SJCRH30 (cell line): ENCODE measurements at regions not wholly inside any gene's neighbourhood (a gene's known extent, or its start where the extent isn't known, plus 50 kb on each side); places are given as distances from the start of the nearest gene placed in this dataset.

Source experiments
- DNase-seq, 2 experiments: peaks; one replicate each; pipeline ENCODE4 v3.0.0-alpha.2; 2015 to 2020
- H3K27ac ChIP-seq: fragments of 250-450 bp; sonication (Bioruptor Pico); 2 replicates; pipeline ENCODE4 v1.5.1; 2020; ENCODE audit warnings: mild to moderate bottlenecking, moderate library complexity
- H3K27me3 ChIP-seq: fragments of 250-450 bp; sonication (Bioruptor Pico); 2 replicates; pipeline ENCODE4 v1.5.1; 2020; ENCODE audit warnings: mild to moderate bottlenecking, moderate library complexity
- H3K36me3 ChIP-seq: fragments of 250-450 bp; sonication (Bioruptor Pico); 2 replicates; pipeline ENCODE4 v1.5.1; 2020; ENCODE audit warnings: mild to moderate bottlenecking, moderate library complexity
- H3K4me1 ChIP-seq: fragments of 250-450 bp; sonication (Bioruptor Pico); 2 replicates; pipeline ENCODE4 v1.5.1; 2020; ENCODE audit warnings: mild to moderate bottlenecking, moderate library complexity
- H3K4me3 ChIP-seq: fragments of 250-450 bp; sonication (Bioruptor Pico); 2 replicates; pipeline ENCODE4 v1.5.1; 2020; ENCODE audit warnings: mild to moderate bottlenecking, moderate library complexity
- H3K9me3 ChIP-seq: fragments of 250-450 bp; sonication (Bioruptor Pico); replicated peaks from 2 replicates; pipeline ENCODE4 v1.5.1; 2020; ENCODE audit warnings: mild to moderate bottlenecking, moderate library complexity

- Histone ChIP-seq H3K27ac (peak overlapping the region; percentile 24), H3K4me3 (peak overlapping the region; percentile 49), H3K36me3 (no peaks in the 10 kb centered on the region), H3K27me3 (no peaks in the 10 kb centered on the region), H3K9me3 (no peaks in the 10 kb centered on the region), H3K4me1 (peaks cover 10% of the 10 kb centered on the region; the same call in 1 of the 2 replicates)
- DNase-seq = peak; percentile 66 to 73
These were observed 53.7 kb upstream of the FABP6 start for GRCh38 chr5:160175438-160176218.

GRCh38 chr5:160174780-160175437 lies 54.4 kb upstream of the FABP6 start:
- Histone ChIP-seq H3K36me3 (no peaks in the 10 kb centered on the region), H3K9me3 (no peaks in the 10 kb centered on the region), H3K27me3 (no peaks in the 10 kb centered on the region), H3K4me3 (peak overlapping the region; percentile 49), H3K27ac (peak overlapping the region; percentile 24), H3K4me1 (peaks cover 7% of the 10 kb centered on the region; the same call in 1 of the 2 replicates)
- peak in 1 of 2 experiments; percentile 59 for DNase-seq

- H3K27ac ChIP-seq = no peak overlapping the region
- no peak overlapping the region for H3K4me3 ChIP-seq
- no peaks in the 10 kb centered on the region for H3K27me3 ChIP-seq
- H3K36me3 ChIP-seq = no peaks in the 10 kb centered on the region
- peaks cover 7% of the 10 kb centered on the region; the same call in 1 of the 2 replicates for H3K4me1 ChIP-seq
- H3K9me3 ChIP-seq = no peaks in the 10 kb centered on the region
- DNase-seq = no peak
These were observed 55.0 kb upstream of the FABP6 start for GRCh38 chr5:160174290-160174689.

GRCh38 chr5:160171666-160172065 lies 52.4 kb upstream of the PWWP2A start:
- H3K4me3 ChIP-seq = no peak overlapping the region
- H3K4me1 ChIP-seq = peaks cover 10% of the 10 kb centered on the region
- H3K36me3 ChIP-seq = no peaks in the 10 kb centered on the region
- H3K9me3 ChIP-seq = no peaks in the 10 kb centered on the region
- H3K27ac ChIP-seq = no peak overlapping the region
- no peak for DNase-seq
- no peaks in the 10 kb centered on the region for H3K27me3 ChIP-seq

GRCh38 chr5:160169326-160169725 lies 50.1 kb upstream of the PWWP2A start:
- no peak for DNase-seq
- Histone ChIP-seq H3K9me3 (no peaks in the 10 kb centered on the region), H3K27me3 (no peaks in the 10 kb centered on the region), H3K4me1 (peaks cover 25% of the 10 kb centered on the region), H3K27ac (no peak overlapping the region), H3K36me3 (no peaks in the 10 kb centered on the region), H3K4me3 (no peak overlapping the region)
